Breast epithelium (tissue), 3 donors: ENCODE measurements at regions not wholly inside any gene's neighbourhood (a gene's known extent, or its start where the extent isn't known, plus 50 kb on each side); places are given as distances from the start of the nearest gene placed in this dataset.

Source experiments
- CTCF ChIP-seq, 3 donors: fragments of 450-650 bp; IDR thresholded peaks; one replicate each; pipeline ENCODE4 v1.5.1; 2016 to 2017; ENCODE audit warnings: antibody characterized with exemption in 3 of 3, mild to moderate bottlenecking in 3 of 3, moderate library complexity in 3 of 3
- POLR2A ChIP-seq: fragments of 450-650 bp; IDR thresholded peaks from one replicate; pipeline ENCODE4 v1.6.1; 2016; ENCODE audit warnings: antibody characterized with exemption, mild to moderate bottlenecking, moderate library complexity

- no peak for TF ChIP-seq CTCF (IDR thresholded peaks at IDR 0.05)
- TF ChIP-seq POLR2A: no peak
These were observed 195.5 kb downstream of the ETS1 start for GRCh38 chr11:128391811-128392210.
